ENCODE measurements at regions not wholly inside any gene's neighbourhood (a gene's known extent, or its start where the extent isn't known, plus 50 kb on each side); places are given as distances from the start of the nearest gene placed in this dataset.

DNA sequence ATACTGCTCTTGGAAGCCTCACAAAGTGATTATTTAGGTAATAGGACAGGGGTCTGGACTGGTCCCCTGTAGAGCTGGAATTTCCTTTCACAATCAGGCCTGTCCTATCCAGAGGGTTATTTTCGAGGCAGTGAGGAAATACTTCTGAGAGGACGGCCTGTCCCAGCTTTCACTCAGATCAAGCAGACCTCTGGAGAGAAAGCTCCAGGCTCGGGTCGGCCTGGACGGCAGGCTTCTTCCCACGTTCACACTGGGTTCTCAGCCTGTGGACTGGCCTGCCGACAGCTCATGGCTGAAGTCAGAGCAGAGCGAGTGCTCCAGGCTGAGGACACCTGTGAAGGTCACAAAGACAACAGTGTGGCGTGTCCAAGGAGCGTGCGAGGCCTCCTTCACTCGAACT is 405.3 kb downstream of the VPS13C start:
- H3K4me3 Mint-ChIP-seq (ENCODE audit: low read depth) = no peak overlapping the region
- H3K27me3 Mint-ChIP-seq = peaks cover 3% of the 10 kb centered on the region
- DNase-seq (ENCODE audit: low spot score, unreplicated experiment) = no peak

DNA sequence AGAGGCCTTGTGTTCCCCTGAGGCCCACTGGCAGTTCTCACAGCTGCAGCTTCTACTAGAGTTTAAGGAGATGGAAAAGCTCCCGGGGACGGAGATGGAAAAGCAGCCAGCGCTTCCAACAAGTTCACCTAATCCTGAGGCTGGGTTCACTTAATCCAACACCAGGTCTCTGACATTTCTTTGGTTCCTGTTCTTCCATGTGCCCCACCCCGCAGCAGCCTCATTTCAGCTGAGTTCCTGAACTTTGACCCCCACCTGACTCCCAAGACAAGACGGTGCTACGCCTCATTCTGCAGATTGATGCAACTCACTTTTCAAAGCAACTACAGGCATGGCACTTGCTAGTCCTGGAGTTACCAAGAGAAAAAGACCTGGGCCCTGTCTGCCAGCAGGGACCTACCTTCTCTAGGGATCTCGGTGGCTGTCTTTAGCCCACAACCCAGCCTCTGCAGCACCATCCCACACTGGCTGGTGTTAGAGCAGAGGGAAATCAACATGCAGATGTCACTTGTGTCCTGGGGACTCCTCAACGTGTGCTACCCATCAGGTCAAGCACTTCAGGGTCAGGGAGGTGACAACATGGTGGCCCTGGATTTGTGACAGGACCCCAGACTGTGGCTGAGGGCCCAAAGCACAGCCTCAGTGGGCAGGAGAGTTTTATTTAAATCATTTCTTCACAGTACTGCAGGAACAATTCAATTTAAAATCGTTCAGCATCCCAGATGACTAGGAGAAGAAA is 406.1 kb downstream of the VPS13C start:
- TF ChIP-seq, protein P1, sequence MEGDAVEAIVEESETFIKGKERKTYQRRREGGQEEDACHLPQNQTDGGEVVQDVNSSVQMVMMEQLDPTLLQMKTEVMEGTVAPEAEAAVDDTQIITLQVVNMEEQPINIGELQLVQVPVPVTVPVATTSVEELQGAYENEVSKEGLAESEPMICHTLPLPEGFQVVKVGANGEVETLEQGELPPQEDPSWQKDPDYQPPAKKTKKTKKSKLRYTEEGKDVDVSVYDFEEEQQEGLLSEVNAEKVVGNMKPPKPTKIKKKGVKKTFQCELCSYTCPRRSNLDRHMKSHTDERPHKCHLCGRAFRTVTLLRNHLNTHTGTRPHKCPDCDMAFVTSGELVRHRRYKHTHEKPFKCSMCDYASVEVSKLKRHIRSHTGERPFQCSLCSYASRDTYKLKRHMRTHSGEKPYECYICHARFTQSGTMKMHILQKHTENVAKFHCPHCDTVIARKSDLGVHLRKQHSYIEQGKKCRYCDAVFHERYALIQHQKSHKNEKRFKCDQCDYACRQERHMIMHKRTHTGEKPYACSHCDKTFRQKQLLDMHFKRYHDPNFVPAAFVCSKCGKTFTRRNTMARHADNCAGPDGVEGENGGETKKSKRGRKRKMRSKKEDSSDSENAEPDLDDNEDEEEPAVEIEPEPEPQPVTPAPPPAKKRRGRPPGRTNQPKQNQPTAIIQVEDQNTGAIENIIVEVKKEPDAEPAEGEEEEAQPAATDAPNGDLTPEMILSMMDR (IDR thresholded peaks at IDR 0.05; ENCODE audit: unreplicated experiment) = no peak
- H3K36me3 Mint-ChIP-seq (ENCODE audit: insufficient read depth) = no peaks in the 10 kb centered on the region
- H3K9me3 Mint-ChIP-seq (ENCODE audit: low read depth) = peaks cover 13% of the 10 kb centered on the region
- H3K27me3 Mint-ChIP-seq = peaks cover 7% of the 10 kb centered on the region
- DNase-seq (ENCODE audit: low spot score, unreplicated experiment) = no peak
- no peak overlapping the region for H3K4me3 Mint-ChIP-seq (ENCODE audit: low read depth)
- H3K4me1 Mint-ChIP-seq (ENCODE audit: low read depth) = peaks cover 4% of the 10 kb centered on the region
- H3K27ac Mint-ChIP-seq = no peak overlapping the region

More for the DNA sequence above, 405.3 kb downstream of the VPS13C start:
- no peaks in the 10 kb centered on the region for H3K36me3 Mint-ChIP-seq (ENCODE audit: insufficient read depth)
- H3K9me3 Mint-ChIP-seq (ENCODE audit: low read depth) = peaks cover 13% of the 10 kb centered on the region
- TF ChIP-seq, protein P1 (IDR thresholded peaks at IDR 0.05; ENCODE audit: unreplicated experiment) = no peak
- peaks cover 4% of the 10 kb centered on the region for H3K4me1 Mint-ChIP-seq (ENCODE audit: low read depth)
- H3K27ac Mint-ChIP-seq = no peak overlapping the region

DNA sequence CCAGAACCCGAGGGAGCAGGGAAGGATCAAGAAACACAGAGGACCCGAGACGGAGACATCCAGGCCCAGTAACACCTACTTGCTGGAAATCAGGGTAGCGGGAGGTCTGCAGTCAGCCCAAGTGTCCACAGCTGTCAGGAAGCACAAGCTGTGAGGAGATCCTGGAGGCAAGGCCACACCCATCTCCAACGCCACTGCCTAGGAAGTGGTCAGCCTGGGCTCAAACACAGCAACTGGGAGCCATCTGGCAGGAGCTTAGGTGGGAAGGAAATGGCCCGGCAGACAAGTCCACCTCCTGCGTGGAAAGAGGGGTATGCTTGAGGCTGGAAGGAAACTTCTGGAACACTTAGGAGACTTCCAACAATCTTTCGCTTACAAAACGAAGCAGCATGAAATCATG is 407.1 kb downstream of the VPS13C start:
- TF ChIP-seq, protein P1 (IDR thresholded peaks at IDR 0.05; ENCODE audit: unreplicated experiment) = no peak
- DNase-seq (ENCODE audit: low spot score, unreplicated experiment) = no peak
- peaks cover 4% of the 10 kb centered on the region for H3K4me1 Mint-ChIP-seq (ENCODE audit: low read depth)

DNA sequence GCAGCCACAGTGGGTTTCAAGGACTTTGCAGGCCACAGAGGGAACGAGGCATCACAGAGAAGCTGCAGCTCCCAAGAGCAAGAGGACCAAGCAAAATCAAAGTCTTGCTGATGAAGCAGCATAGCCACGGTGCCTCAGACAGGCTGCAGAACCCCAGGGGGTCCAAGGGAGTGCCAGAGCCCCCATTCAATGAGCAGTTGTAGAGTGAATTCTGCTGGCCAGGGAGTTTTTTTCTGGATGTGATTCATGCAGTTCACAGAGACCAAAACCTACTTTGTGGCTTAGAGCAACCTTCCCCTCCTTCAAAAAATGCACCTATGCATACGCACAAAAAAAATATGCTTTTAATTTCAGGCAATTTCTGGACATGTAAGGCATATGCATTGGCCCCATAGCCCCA is 409.0 kb downstream of the VPS13C start:
- Mint-ChIP-seq H3K4me3 (ENCODE audit: low read depth) (no peak overlapping the region), H3K27me3 (peaks cover 17% of the 10 kb centered on the region), H3K36me3 (ENCODE audit: insufficient read depth) (no peaks in the 10 kb centered on the region), H3K27ac (no peak overlapping the region), H3K4me1 (ENCODE audit: low read depth) (peaks cover 4% of the 10 kb centered on the region), H3K9me3 (ENCODE audit: low read depth) (no peaks in the 10 kb centered on the region)
- TF ChIP-seq, protein P1 (IDR thresholded peaks at IDR 0.05; ENCODE audit: unreplicated experiment) = no peak
- no peak for DNase-seq (ENCODE audit: low spot score, unreplicated experiment)

More for the DNA sequence above, 407.1 kb downstream of the VPS13C start:
- Mint-ChIP-seq H3K9me3 (ENCODE audit: low read depth) (peaks cover 3% of the 10 kb centered on the region), H3K36me3 (ENCODE audit: insufficient read depth) (no peaks in the 10 kb centered on the region), H3K27ac (no peak overlapping the region), H3K27me3 (peaks cover 13% of the 10 kb centered on the region), H3K4me3 (ENCODE audit: low read depth) (no peak overlapping the region)

DNA sequence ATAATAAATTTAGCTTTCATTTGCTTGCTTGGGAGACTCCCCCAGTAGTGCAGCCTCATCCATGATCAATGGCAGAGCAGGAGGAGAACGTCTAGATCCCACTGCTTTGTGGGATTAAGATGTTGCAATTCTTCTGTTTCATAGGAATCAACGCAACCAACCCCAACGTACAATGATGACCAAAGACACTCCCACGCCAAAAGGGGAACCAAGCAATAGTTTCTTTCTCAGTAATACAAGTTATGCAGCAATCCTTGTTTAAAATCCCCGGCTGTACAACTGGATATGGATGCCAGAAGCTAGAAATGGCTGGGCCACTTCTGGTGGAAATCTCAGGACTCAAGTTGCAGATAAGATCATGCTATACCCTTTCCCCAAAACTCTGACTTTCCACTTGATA is 411.2 kb downstream of the VPS13C start:
- TF ChIP-seq, protein P1 (IDR thresholded peaks at IDR 0.05; ENCODE audit: unreplicated experiment) = no peak
- no peak overlapping the region for H3K4me3 Mint-ChIP-seq (ENCODE audit: low read depth)
- H3K27me3 Mint-ChIP-seq = peaks cover 19% of the 10 kb centered on the region
- H3K36me3 Mint-ChIP-seq (ENCODE audit: insufficient read depth) = no peaks in the 10 kb centered on the region
- H3K9me3 Mint-ChIP-seq (ENCODE audit: low read depth) = no peaks in the 10 kb centered on the region
- H3K27ac Mint-ChIP-seq = no peak overlapping the region
- no peak for DNase-seq (ENCODE audit: low spot score, unreplicated experiment)
- H3K4me1 Mint-ChIP-seq (ENCODE audit: low read depth) = peaks cover 3% of the 10 kb centered on the region
